ENCODE measurements at regions not wholly inside any gene's neighbourhood (a gene's known extent, or its start where the extent isn't known, plus 50 kb on each side); places are given as distances from the start of the nearest gene placed in this dataset.
"Not testable (repeated sequence)": the region's sequence is repeated elsewhere in the genome, so short reads cannot be mapped to it uniquely, and the experiment has no call there.

GRCh38 chr7:49486974-49487829, 286.2 kb upstream of the VWC2 start:
- H3K27ac ChIP-seq (ENCODE audit: low read depth, low read length): no peak overlapping the region
- H3K79me2 ChIP-seq (ENCODE audit: control insufficient read depth, insufficient read depth, low read length): no peaks in the 10 kb centered on the region
- no peak overlapping the region for H3K9ac ChIP-seq (ENCODE audit: low read length)
- no peak overlapping the region for H4K8ac ChIP-seq (ENCODE audit: low read depth, low read length)
- WGBS (ENCODE audit: extremely low coverage, insufficient coverage, low lambda C conversion rate): no CpG with 5 or more reads among the region's 5 CpGs
- no peak overlapping the region for H3K56ac ChIP-seq (ENCODE audit: low read length)
- peak; percentile 49 for DNase-seq
- H3K4me2 ChIP-seq (ENCODE audit: low read length): no peak overlapping the region
- H2BK5ac ChIP-seq (ENCODE audit: low read length): peak overlapping the region; percentile 13
- H3K36me3 ChIP-seq (ENCODE audit: control insufficient read depth, insufficient read depth, low read length): no peaks in the 10 kb centered on the region
- H3K23ac ChIP-seq (ENCODE audit: low read length): no peak overlapping the region
- H3K4me1 ChIP-seq (ENCODE audit: control insufficient read depth, low read depth, low read length): peaks cover 3% of the 10 kb centered on the region
- H3K79me1 ChIP-seq (ENCODE audit: low read length): no peaks in the 10 kb centered on the region
- H3K18ac ChIP-seq (ENCODE audit: low read length): no peak overlapping the region
- no peak overlapping the region for H3K4me3 ChIP-seq (ENCODE audit: low read length)
- no peak overlapping the region for H2AK5ac ChIP-seq (ENCODE audit: low read length)
- H2BK15ac ChIP-seq (replicated peaks; ENCODE audit: low read depth): no peak overlapping the region
- no peak overlapping the region for H3K4ac ChIP-seq (ENCODE audit: low read depth, low read length)
- no peak overlapping the region for H4K5ac ChIP-seq (ENCODE audit: low read length)
- no peak overlapping the region for H2BK120ac ChIP-seq (ENCODE audit: low read depth, low read length)
- H3K27me3 ChIP-seq (ENCODE audit: insufficient read depth, low read length, poor library complexity): no peaks in the 10 kb centered on the region

GRCh38 chr7:49487830-49488140, 285.7 kb upstream of the VWC2 start:
- Histone ChIP-seq H3K4me3 (ENCODE audit: low read length) (no peak overlapping the region), H3K23ac (ENCODE audit: low read length) (no peak overlapping the region), H3K56ac (ENCODE audit: low read length) (no peak overlapping the region), H2BK120ac (ENCODE audit: low read depth, low read length) (no peak overlapping the region), H3K27me3 (ENCODE audit: insufficient read depth, low read length, poor library complexity) (no peaks in the 10 kb centered on the region), H3K27ac (ENCODE audit: low read depth, low read length) (no peak overlapping the region), H3K9ac (ENCODE audit: low read length) (no peak overlapping the region), H2AK5ac (ENCODE audit: low read length) (no peak overlapping the region), H3K4me1 (ENCODE audit: control insufficient read depth, low read depth, low read length) (peaks cover 3% of the 10 kb centered on the region), H3K18ac (ENCODE audit: low read length) (peak overlapping the region; percentile 47), H4K8ac (ENCODE audit: low read depth, low read length) (no peak overlapping the region), H3K79me2 (ENCODE audit: control insufficient read depth, insufficient read depth, low read length) (no peaks in the 10 kb centered on the region), H3K36me3 (ENCODE audit: control insufficient read depth, insufficient read depth, low read length) (no peaks in the 10 kb centered on the region), H3K4ac (ENCODE audit: low read depth, low read length) (no peak overlapping the region), H4K5ac (ENCODE audit: low read length) (no peak overlapping the region), H3K4me2 (ENCODE audit: low read length) (no peak overlapping the region), H2BK15ac (replicated peaks; ENCODE audit: low read depth) (no peak overlapping the region), H2BK5ac (ENCODE audit: low read length) (no peak overlapping the region), H3K79me1 (ENCODE audit: low read length) (no peaks in the 10 kb centered on the region)
- no peak for DNase-seq
- no CpG with 5 or more reads among the region's 3 CpGs for WGBS (ENCODE audit: extremely low coverage, insufficient coverage, low lambda C conversion rate)

GRCh38 chr7:49488573-49488972, 284.9 kb upstream of the VWC2 start:
- H4K8ac ChIP-seq (ENCODE audit: low read depth, low read length): no peak overlapping the region
- no peak overlapping the region for H3K4me3 ChIP-seq (ENCODE audit: low read length)
- no peak overlapping the region for H2BK120ac ChIP-seq (ENCODE audit: low read depth, low read length)
- no peak overlapping the region for H2BK15ac ChIP-seq (replicated peaks; ENCODE audit: low read depth)
- H3K4me1 ChIP-seq (ENCODE audit: control insufficient read depth, low read depth, low read length): peaks cover 3% of the 10 kb centered on the region
- no peak overlapping the region for H3K27ac ChIP-seq (ENCODE audit: low read depth, low read length)
- H3K56ac ChIP-seq (ENCODE audit: low read length): no peak overlapping the region
- no peak overlapping the region for H4K5ac ChIP-seq (ENCODE audit: low read length)
- H3K18ac ChIP-seq (ENCODE audit: low read length): no peak overlapping the region
- no peaks in the 10 kb centered on the region for H3K27me3 ChIP-seq (ENCODE audit: insufficient read depth, low read length, poor library complexity)
- H3K36me3 ChIP-seq (ENCODE audit: control insufficient read depth, insufficient read depth, low read length): no peaks in the 10 kb centered on the region
- peak; percentile 86 for DNase-seq
- H2BK5ac ChIP-seq (ENCODE audit: low read length): no peak overlapping the region
- H3K79me2 ChIP-seq (ENCODE audit: control insufficient read depth, insufficient read depth, low read length): no peaks in the 10 kb centered on the region
- H2AK5ac ChIP-seq (ENCODE audit: low read length): no peak overlapping the region
- WGBS (ENCODE audit: extremely low coverage, insufficient coverage, low lambda C conversion rate): no CpG with 5 or more reads among the region's 1 CpG
- H3K4ac ChIP-seq (ENCODE audit: low read depth, low read length): no peak overlapping the region
- H3K23ac ChIP-seq (ENCODE audit: low read length): no peak overlapping the region
- H3K9ac ChIP-seq (ENCODE audit: low read length): no peak overlapping the region
- H3K79me1 ChIP-seq (ENCODE audit: low read length): no peaks in the 10 kb centered on the region
- no peak overlapping the region for H3K4me2 ChIP-seq (ENCODE audit: low read length)

- Histone ChIP-seq H3K79me1 (ENCODE audit: low read length) (no peaks in the 10 kb centered on the region), H3K79me2 (ENCODE audit: control insufficient read depth, insufficient read depth, low read length) (no peaks in the 10 kb centered on the region), H3K4me2 (ENCODE audit: low read length) (no peak overlapping the region), H3K36me3 (ENCODE audit: control insufficient read depth, insufficient read depth, low read length) (no peaks in the 10 kb centered on the region), H2BK15ac (replicated peaks; ENCODE audit: low read depth) (no peak overlapping the region), H2BK120ac (ENCODE audit: low read depth, low read length) (no peak overlapping the region), H4K5ac (ENCODE audit: low read length) (no peak overlapping the region), H2BK5ac (ENCODE audit: low read length) (no peak overlapping the region), H3K27me3 (ENCODE audit: insufficient read depth, low read length, poor library complexity) (no peaks in the 10 kb centered on the region), H3K4ac (ENCODE audit: low read depth, low read length) (no peak overlapping the region), H3K27ac (ENCODE audit: low read depth, low read length) (no peak overlapping the region), H3K9ac (ENCODE audit: low read length) (no peak overlapping the region), H2AK5ac (ENCODE audit: low read length) (no peak overlapping the region), H3K23ac (ENCODE audit: low read length) (no peak overlapping the region), H4K8ac (ENCODE audit: low read depth, low read length) (no peak overlapping the region), H3K56ac (ENCODE audit: low read length) (no peak overlapping the region), H3K4me1 (ENCODE audit: control insufficient read depth, low read depth, low read length) (no peaks in the 10 kb centered on the region), H3K18ac (ENCODE audit: low read length) (no peak overlapping the region), H3K4me3 (ENCODE audit: low read length) (no peak overlapping the region)
- no CpG with 5 or more reads among the region's 6 CpGs for WGBS (ENCODE audit: extremely low coverage, insufficient coverage, low lambda C conversion rate)
- no peak for DNase-seq
These were observed 276.0 kb upstream of the VWC2 start for GRCh38 chr7:49497471-49497870.

- Histone ChIP-seq H3K56ac (ENCODE audit: low read length) (no peak overlapping the region), H3K18ac (ENCODE audit: low read length) (no peak overlapping the region), H2BK15ac (replicated peaks; ENCODE audit: low read depth) (no peak overlapping the region), H3K4ac (ENCODE audit: low read depth, low read length) (no peak overlapping the region), H3K23ac (ENCODE audit: low read length) (no peak overlapping the region), H2BK5ac (ENCODE audit: low read length) (no peak overlapping the region), H3K9ac (ENCODE audit: low read length) (no peak overlapping the region), H3K36me3 (ENCODE audit: control insufficient read depth, insufficient read depth, low read length) (no peaks in the 10 kb centered on the region), H2BK120ac (ENCODE audit: low read depth, low read length) (no peak overlapping the region), H3K27me3 (ENCODE audit: insufficient read depth, low read length, poor library complexity) (no peaks in the 10 kb centered on the region), H4K5ac (ENCODE audit: low read length) (no peak overlapping the region), H2AK5ac (ENCODE audit: low read length) (no peak overlapping the region), H3K79me2 (ENCODE audit: control insufficient read depth, insufficient read depth, low read length) (no peaks in the 10 kb centered on the region), H3K27ac (ENCODE audit: low read depth, low read length) (no peak overlapping the region), H3K79me1 (ENCODE audit: low read length) (no peaks in the 10 kb centered on the region), H3K4me1 (ENCODE audit: control insufficient read depth, low read depth, low read length) (no peaks in the 10 kb centered on the region), H3K4me3 (ENCODE audit: low read length) (no peak overlapping the region), H4K8ac (ENCODE audit: low read depth, low read length) (no peak overlapping the region), H3K4me2 (ENCODE audit: low read length) (no peak overlapping the region)
- peak; percentile 77 for DNase-seq
- no CpG with 5 or more reads among the region's 2 CpGs for WGBS (ENCODE audit: extremely low coverage, insufficient coverage, low lambda C conversion rate)
These were observed 272.7 kb upstream of the VWC2 start for GRCh38 chr7:49500741-49501140.

DNA sequence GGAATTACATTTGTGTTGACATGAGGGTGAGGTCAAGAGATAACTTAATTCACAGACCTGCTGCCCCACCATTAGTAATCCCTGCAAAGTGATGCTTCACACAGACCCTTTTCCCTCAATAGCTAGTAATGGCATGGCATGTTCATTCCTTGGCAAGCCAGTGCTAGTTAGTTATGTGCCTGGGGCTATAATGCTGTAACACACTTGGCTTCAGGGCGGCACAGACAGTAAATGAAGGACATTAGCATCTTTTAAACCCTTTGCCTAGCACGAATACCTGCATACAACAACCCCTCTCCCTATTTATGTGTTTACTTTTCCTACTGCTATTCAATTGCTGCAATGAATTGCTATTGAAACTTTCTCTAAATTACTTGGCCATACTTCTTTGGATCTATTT, 266.2 kb upstream of the VWC2 start:
- H4K5ac ChIP-seq (ENCODE audit: low read length); H2BK5ac ChIP-seq (ENCODE audit: low read length); H3K27ac ChIP-seq (ENCODE audit: low read depth, low read length); H3K79me2 ChIP-seq (ENCODE audit: control insufficient read depth, insufficient read depth, low read length); H3K4ac ChIP-seq (ENCODE audit: low read depth, low read length); H3K4me2 ChIP-seq (ENCODE audit: low read length); H3K4me3 ChIP-seq (ENCODE audit: low read length); H3K56ac ChIP-seq (ENCODE audit: low read length); H4K8ac ChIP-seq (ENCODE audit: low read depth, low read length); H3K18ac ChIP-seq (ENCODE audit: low read length); H3K4me1 ChIP-seq (ENCODE audit: control insufficient read depth, low read depth, low read length); H3K79me1 ChIP-seq (ENCODE audit: low read length); H2BK120ac ChIP-seq (ENCODE audit: low read depth, low read length); H3K36me3 ChIP-seq (ENCODE audit: control insufficient read depth, insufficient read depth, low read length); H2BK15ac ChIP-seq (replicated peaks; ENCODE audit: low read depth); H3K9ac ChIP-seq (ENCODE audit: low read length); H3K23ac ChIP-seq (ENCODE audit: low read length); H3K27me3 ChIP-seq (ENCODE audit: insufficient read depth, low read length, poor library complexity); H2AK5ac ChIP-seq (ENCODE audit: low read length): not testable (repeated sequence)
- DNase-seq: peak; percentile 72
- WGBS (ENCODE audit: extremely low coverage, insufficient coverage, low lambda C conversion rate): no CpG with 5 or more reads among the region's 2 CpGs

All from mesendoderm (in vitro differentiated cells).